Stimulated activated CD8-positive, alpha-beta memory T cell treated with anti-CD3 and anti-CD28 coated beads, Interleukin-4, amount 100 ng/mL, for 4 hours (primary cell): ENCODE measurements at regions not wholly inside any gene's neighbourhood (a gene's known extent, or its start where the extent isn't known, plus 50 kb on each side); places are given as distances from the start of the nearest gene placed in this dataset.
"Not testable (repeated sequence)": the region's sequence is repeated elsewhere in the genome, so short reads cannot be mapped to it uniquely, and the experiment has no call there.

ENCODE experiments used
- DNase-seq, 2 donors: peaks; one replicate each; pipeline ENCODE4 v3.0.0-alpha.2; 2020; ENCODE audit warnings: low read depth in 2 of 2, low spot score in 1 of 2

GRCh38 chr18:24624421-24624820 is 164.0 kb downstream of the HRH4 start:
- not testable (repeated sequence) for DNase-seq

GRCh38 chr18:24627644-24628315 is 167.3 kb downstream of the HRH4 start:
- DNase-seq = no peak

- no peak for DNase-seq
These were observed 167.9 kb downstream of the HRH4 start for GRCh38 chr18:24628326-24628725.

- DNase-seq = no peak
These were observed 169.5 kb downstream of the HRH4 start for GRCh38 chr18:24629921-24630320.

- DNase-seq = no peak
These were observed 170.0 kb downstream of the HRH4 start for GRCh38 chr18:24630346-24630880.

GRCh38 chr18:24631243-24632025 is 171.0 kb downstream of the HRH4 start:
- no peak for DNase-seq

- DNase-seq = no peak
These were observed 171.9 kb downstream of the HRH4 start for GRCh38 chr18:24632158-24632988.

GRCh38 chr18:24633121-24633520 is 172.7 kb downstream of the HRH4 start:
- no peak for DNase-seq

- DNase-seq = no peak
These were observed 189.1 kb downstream of the HRH4 start for GRCh38 chr18:24649571-24649970.

GRCh38 chr18:24651434-24651833 is 191.0 kb downstream of the HRH4 start:
- DNase-seq = no peak

- DNase-seq = no peak
These were observed 195.6 kb downstream of the HRH4 start for GRCh38 chr18:24656050-24656449.

GRCh38 chr18:24656551-24657443 is 196.4 kb downstream of the HRH4 start:
- DNase-seq = no peak

- no peak for DNase-seq
These were observed 197.0 kb downstream of the HRH4 start for GRCh38 chr18:24657444-24657842.

GRCh38 chr18:24658302-24658701 is 197.9 kb downstream of the HRH4 start:
- DNase-seq = no peak

GRCh38 chr18:24659827-24660720 is 199.6 kb downstream of the HRH4 start:
- no peak for DNase-seq

GRCh38 chr18:24660956-24661355 is 200.5 kb downstream of the HRH4 start:
- no peak for DNase-seq

- no peak for DNase-seq
These were observed 202.0 kb downstream of the HRH4 start for GRCh38 chr18:24662412-24662821.

GRCh38 chr18:24663026-24663425 is 202.6 kb downstream of the HRH4 start:
- no peak for DNase-seq

GRCh38 chr18:24669015-24669414 is 208.6 kb downstream of the HRH4 start:
- no peak for DNase-seq
